HL-60 (cell line): ENCODE measurements at regions not wholly inside any gene's neighbourhood (a gene's known extent, or its start where the extent isn't known, plus 50 kb on each side); places are given as distances from the start of the nearest gene placed in this dataset.
"Not testable (repeated sequence)": the region's sequence is repeated elsewhere in the genome, so short reads cannot be mapped to it uniquely, and the experiment has no call there.

Experiments
- POLR2AphosphoS5 ChIP-seq: IDR thresholded peaks from 2 replicates; pipeline ENCODE4 v1.6.1; 2012; ENCODE audit warnings: low read depth
- REST ChIP-seq: IDR thresholded peaks from 2 replicates; pipeline ENCODE4 v1.6.1; 2012; ENCODE audit warnings: low read depth; ENCODE audit not compliant: insufficient replicate concordance
- SPI1 ChIP-seq: IDR thresholded peaks from 2 replicates; pipeline ENCODE4 v1.6.1; 2012; ENCODE audit warnings: low read depth, mild to moderate bottlenecking, borderline replicate concordance
- TF ChIP-seq, protein P1 (sequence below): IDR thresholded peaks from one replicate; pipeline ENCODE4 v1.5.1; 2011; ENCODE audit warnings: low read length, control low read depth, inconsistent platforms; ENCODE audit not compliant: insufficient read depth

GRCh38 chr2:89996779-89997178, 1305.3 kb downstream of the RPIA start:
- TF ChIP-seq, protein P1, sequence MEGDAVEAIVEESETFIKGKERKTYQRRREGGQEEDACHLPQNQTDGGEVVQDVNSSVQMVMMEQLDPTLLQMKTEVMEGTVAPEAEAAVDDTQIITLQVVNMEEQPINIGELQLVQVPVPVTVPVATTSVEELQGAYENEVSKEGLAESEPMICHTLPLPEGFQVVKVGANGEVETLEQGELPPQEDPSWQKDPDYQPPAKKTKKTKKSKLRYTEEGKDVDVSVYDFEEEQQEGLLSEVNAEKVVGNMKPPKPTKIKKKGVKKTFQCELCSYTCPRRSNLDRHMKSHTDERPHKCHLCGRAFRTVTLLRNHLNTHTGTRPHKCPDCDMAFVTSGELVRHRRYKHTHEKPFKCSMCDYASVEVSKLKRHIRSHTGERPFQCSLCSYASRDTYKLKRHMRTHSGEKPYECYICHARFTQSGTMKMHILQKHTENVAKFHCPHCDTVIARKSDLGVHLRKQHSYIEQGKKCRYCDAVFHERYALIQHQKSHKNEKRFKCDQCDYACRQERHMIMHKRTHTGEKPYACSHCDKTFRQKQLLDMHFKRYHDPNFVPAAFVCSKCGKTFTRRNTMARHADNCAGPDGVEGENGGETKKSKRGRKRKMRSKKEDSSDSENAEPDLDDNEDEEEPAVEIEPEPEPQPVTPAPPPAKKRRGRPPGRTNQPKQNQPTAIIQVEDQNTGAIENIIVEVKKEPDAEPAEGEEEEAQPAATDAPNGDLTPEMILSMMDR = not testable (repeated sequence)
- TF ChIP-seq REST, POLR2AphosphoS5, SPI1: not testable (repeated sequence)
